Left lung (tissue), 4 donors: ENCODE measurements at regions not wholly inside any gene's neighbourhood (a gene's known extent, or its start where the extent isn't known, plus 50 kb on each side); places are given as distances from the start of the nearest gene placed in this dataset.

Experiments
- ATAC-seq: fragments of 200-7000 bp; cut with Tn5 transposase; one replicate; pipeline ENCODE4 v1.9.1; 2020; ENCODE audit warnings: moderate library complexity
- DNase-seq, 4 donors: peaks; one replicate each; pipeline ENCODE4 v3.0.0-alpha.2; 2013 to 2020
- H3K27ac ChIP-seq, 2 donors: fragments of 200-600 bp; sonication (generic) in 1 of 2; one replicate each; pipeline versions ENCODE4 v1.5.0 to v1.8.0; 2020 to 2021
- H3K27me3 ChIP-seq, 2 donors: fragments of 200-600 bp; sonication (generic) in 1 of 2; one replicate each; pipeline versions ENCODE4 v1.5.0 to v1.8.0; 2020 to 2021
- H3K36me3 ChIP-seq, 2 donors: fragments of 200-600 bp; sonication (generic) in 1 of 2; one replicate each; pipeline versions ENCODE4 v1.5.0 to v1.8.0; 2020 to 2021
- H3K4me1 ChIP-seq, 2 donors: fragments of 200-600 bp; one replicate each; pipeline ENCODE4 v1.8.0; 2021
- H3K4me3 ChIP-seq, 2 donors: fragments of 200-600 bp; sonication (generic) in 1 of 2; one replicate each; pipeline versions ENCODE4 v1.5.0 to v1.8.0; 2020 to 2021; ENCODE audit warnings: mild to moderate bottlenecking in 1 of 2
- H3K9me3 ChIP-seq, 2 donors: fragments of 200-600 bp; sonication (generic) in 1 of 2; one replicate each; pipeline versions ENCODE4 v1.5.0 to v1.8.0; 2020 to 2021
- intact Hi-C, 2 donors: fragments of 100-400 bp; cut with DNase I; formaldehyde crosslinking; loops; one replicate each; pipeline versions ENCODE4 v1.11.2 to v1.14.2; 2022
- TF ChIP-seq, protein P1 (sequence below), 2 donors: fragments of 200-600 bp; sonication (generic) in 1 of 2; IDR thresholded peaks; one replicate each; pipeline versions ENCODE4 v1.5.0 to v1.8.0; 2021; ENCODE audit warnings: antibody characterized with exemption in 2 of 2
- donor health status: DM: no; HTN: yes; CAD: no.
- donor health status: DM: no; HTN: no; CAD: no.

DNA sequence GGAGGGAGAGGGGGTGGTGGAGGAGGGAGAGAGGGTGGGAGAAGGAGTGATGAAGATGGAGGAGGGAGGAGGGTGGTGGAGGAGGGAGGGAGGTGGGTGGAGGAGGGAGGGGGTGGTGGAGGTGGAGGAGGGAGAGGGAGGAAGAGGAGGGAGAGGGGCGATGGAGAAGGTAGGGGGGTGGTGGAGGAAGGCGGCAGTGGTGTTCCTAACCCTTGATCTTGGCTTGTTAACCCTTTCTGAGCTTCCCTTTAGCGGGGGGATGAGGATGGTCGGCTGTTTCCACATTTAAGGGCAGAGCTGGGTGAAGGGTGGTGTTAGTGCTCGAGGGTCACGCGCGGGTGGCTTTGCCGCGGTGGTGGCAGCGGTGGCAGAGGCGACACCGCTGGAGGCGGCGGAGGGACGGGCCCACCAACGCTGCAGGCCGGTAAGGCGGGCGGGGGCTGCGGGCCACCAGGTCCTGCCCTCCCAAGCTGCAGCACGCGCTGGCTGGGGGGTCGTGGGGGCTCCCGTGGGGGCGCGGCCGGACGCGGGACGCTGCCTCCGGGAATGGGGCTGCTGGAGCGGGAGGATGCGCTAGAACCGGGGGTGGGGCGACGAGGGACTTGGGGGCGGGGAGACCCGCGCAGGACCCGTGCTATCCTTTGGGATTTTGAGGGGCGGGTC is 156.3 kb downstream of the PTPN11 start:
- ATAC-seq (no peak), DNase-seq (peak in 1 of 4 donors; percentile 74)
- Histone ChIP-seq H3K36me3 (no peaks in the 10 kb centered on the region), H3K4me3 (no peak overlapping the region), H3K27me3 (peaks cover 13 to 84% of the 10 kb centered on the region in 2 donors), H3K4me1 (no peaks in the 10 kb centered on the region), H3K27ac (no peak overlapping the region), H3K9me3 (no peaks in the 10 kb centered on the region)
- intact Hi-C loops, result no loop called here
- TF ChIP-seq, protein P1, sequence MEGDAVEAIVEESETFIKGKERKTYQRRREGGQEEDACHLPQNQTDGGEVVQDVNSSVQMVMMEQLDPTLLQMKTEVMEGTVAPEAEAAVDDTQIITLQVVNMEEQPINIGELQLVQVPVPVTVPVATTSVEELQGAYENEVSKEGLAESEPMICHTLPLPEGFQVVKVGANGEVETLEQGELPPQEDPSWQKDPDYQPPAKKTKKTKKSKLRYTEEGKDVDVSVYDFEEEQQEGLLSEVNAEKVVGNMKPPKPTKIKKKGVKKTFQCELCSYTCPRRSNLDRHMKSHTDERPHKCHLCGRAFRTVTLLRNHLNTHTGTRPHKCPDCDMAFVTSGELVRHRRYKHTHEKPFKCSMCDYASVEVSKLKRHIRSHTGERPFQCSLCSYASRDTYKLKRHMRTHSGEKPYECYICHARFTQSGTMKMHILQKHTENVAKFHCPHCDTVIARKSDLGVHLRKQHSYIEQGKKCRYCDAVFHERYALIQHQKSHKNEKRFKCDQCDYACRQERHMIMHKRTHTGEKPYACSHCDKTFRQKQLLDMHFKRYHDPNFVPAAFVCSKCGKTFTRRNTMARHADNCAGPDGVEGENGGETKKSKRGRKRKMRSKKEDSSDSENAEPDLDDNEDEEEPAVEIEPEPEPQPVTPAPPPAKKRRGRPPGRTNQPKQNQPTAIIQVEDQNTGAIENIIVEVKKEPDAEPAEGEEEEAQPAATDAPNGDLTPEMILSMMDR (IDR thresholded peaks at IDR 0.05), result no peak

DNA sequence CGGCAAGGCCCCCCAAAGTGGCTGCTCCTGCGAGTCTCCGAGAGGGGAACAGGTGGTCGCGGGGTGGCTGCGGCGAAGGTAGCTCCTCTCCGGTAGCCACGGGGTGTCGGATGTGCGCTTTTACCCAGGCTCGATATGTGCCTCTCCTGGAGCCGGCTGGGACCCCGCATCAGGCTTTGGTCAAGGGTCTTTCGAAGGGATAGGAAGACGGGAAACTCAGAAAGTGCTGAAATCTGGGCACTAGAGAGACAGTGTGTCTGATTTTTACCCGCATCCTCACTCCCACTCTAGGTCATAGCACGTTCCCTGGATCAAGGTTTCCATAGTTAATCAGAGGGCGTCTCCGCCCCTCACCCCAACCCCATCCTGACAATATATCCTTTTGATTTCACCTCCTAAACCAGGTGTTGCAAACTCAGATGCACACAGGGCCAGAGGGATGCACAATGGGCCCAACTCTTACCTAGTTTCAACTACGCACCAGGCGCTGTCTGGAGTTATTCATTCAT is 156.9 kb downstream of the PTPN11 start:
- Histone ChIP-seq H3K27me3 (peaks cover 13 to 79% of the 10 kb centered on the region in 2 donors), H3K36me3 (no peaks in the 10 kb centered on the region), H3K27ac (no peak overlapping the region), H3K4me3 (no peak overlapping the region), H3K4me1 (no peaks in the 10 kb centered on the region), H3K9me3 (no peaks in the 10 kb centered on the region)
- intact Hi-C loops, result no loop called here
- ATAC-seq (no peak), DNase-seq (no peak)
- TF ChIP-seq, protein P1 (IDR thresholded peaks at IDR 0.05), result no peak

DNA sequence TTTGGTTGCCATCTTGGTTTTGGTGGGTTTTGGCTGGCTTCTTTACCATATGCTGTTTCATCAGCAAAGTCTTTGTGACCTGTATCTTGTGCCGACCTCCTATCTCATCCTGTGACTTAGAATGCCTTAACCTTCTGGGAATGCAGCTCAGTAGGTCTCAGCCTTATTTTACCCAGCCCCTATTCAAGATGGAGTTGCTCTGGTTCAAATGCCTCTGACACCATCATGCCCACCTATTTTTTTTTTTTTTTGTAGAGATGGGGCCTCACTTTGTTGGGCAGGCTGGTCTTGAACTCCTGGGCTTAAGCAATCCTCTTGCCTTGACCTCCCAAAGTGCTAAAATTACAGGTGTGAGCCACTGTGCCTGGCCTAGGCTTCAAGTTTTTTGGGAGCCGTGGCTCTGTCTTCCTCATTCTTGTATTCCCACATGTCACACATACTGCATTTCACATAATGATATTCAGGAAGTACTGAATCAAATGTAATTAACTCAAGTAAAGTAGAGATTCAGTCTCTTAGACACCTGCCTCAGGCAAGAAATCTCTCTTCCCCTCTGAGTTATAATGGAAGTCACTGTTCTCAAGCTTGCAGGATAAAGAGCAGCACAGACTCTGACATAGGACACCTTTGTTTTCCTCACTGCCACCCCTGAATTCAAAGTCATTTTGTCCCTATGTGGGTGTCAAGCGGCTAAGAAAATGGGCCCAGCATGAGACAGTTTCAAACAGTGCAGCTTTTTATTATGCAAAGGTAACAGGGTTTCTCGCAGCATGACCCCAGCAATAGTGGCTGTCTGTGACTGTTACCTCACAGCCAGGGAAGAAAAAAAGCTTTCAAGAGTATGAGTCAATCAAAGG is 159.0 kb downstream of the PTPN11 start:
- DNase-seq (no peak), ATAC-seq (no peak)
- Histone ChIP-seq H3K27ac (no peak overlapping the region), H3K27me3 (peaks cover 13 to 62% of the 10 kb centered on the region in 2 donors), H3K4me1 (no peaks in the 10 kb centered on the region), H3K9me3 (no peaks in the 10 kb centered on the region), H3K4me3 (no peak overlapping the region), H3K36me3 (no peaks in the 10 kb centered on the region)
- TF ChIP-seq, protein P1 (IDR thresholded peaks at IDR 0.05), result no peak
- intact Hi-C loops, result no loop called here

DNA sequence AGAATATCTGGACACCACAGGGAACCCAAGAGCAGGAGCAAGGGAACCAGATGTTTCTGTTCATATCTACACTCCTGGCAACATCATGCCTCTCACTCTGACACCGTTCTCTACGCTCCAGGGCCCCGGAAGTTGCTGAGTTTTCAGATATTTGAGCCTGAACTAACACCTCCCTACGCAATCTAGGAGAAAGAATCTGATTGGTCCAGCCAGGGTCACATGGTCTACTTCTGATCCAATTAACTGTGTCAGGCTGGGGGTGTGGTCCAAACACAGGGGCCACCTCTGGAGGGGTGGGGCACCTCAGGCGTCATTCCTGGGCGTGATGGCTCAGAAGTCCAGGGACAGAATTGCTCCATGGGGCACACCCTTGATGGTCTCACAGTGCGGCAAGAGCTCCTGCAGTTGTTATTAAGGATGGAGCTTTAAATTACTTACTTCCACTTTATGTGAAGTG is 165.5 kb downstream of the PTPN11 start:
- no peaks in the 10 kb centered on the region for H3K4me1 ChIP-seq
- TF ChIP-seq, protein P1 (IDR thresholded peaks at IDR 0.05), result no peak
- peaks cover 0 to 10% of the 10 kb centered on the region in 2 donors for H3K27me3 ChIP-seq
- intact Hi-C loops, result no loop called here
- ATAC-seq, result no peak
- no peaks in the 10 kb centered on the region for H3K9me3 ChIP-seq
- no peaks in the 10 kb centered on the region for H3K36me3 ChIP-seq
- no peak overlapping the region for H3K4me3 ChIP-seq
- H3K27ac ChIP-seq, result no peak overlapping the region
- DNase-seq, result no peak
